Loucy (cell line): ENCODE measurements at regions not wholly inside any gene's neighbourhood (a gene's known extent, or its start where the extent isn't known, plus 50 kb on each side); places are given as distances from the start of the nearest gene placed in this dataset.

Source experiments
- H2AFZ ChIP-seq: fragments of 200-600 bp; sonication (generic); 2 replicates; pipeline ENCODE4 v1.6.0; 2016; ENCODE audit warnings: antibody characterized with exemption, mild to moderate bottlenecking, low read length, moderate library complexity
- H3F3A ChIP-seq: fragments of 200-600 bp; 2 replicates; pipeline ENCODE4 v1.6.0; 2016; ENCODE audit warnings: antibody characterized with exemption, low read depth, mild to moderate bottlenecking
- H3K27me3 ChIP-seq: fragments of 200-600 bp; sonication (generic); 2 replicates; pipeline ENCODE4 v1.6.1; 2014; ENCODE audit warnings: low read length, mild to moderate bottlenecking; ENCODE audit not compliant: insufficient read depth, poor library complexity, severe bottlenecking
- H3K36me3 ChIP-seq: fragments of 200-600 bp; sonication (generic); 2 replicates; pipeline ENCODE4 v1.6.1; 2016; ENCODE audit warnings: low read length; ENCODE audit not compliant: insufficient read depth
- H3K4me1 ChIP-seq: fragments of 200-600 bp; sonication (generic); 2 replicates; pipeline ENCODE4 v1.5.1; 2014; ENCODE audit warnings: low read length, mild to moderate bottlenecking; ENCODE audit not compliant: insufficient read depth, poor library complexity, severe bottlenecking
- H3K4me2 ChIP-seq: fragments of 200-600 bp; sonication (generic); 2 replicates; pipeline ENCODE4 v1.6.0; 2014; ENCODE audit warnings: antibody characterized with exemption, low read length, low read depth, mild to moderate bottlenecking; ENCODE audit not compliant: poor library complexity, severe bottlenecking
- H3K4me3 ChIP-seq: fragments of 200-600 bp; sonication (generic); 2 replicates; pipeline ENCODE4 v1.5.1; 2014; ENCODE audit warnings: low read length, mild to moderate bottlenecking, mixed read lengths; ENCODE audit not compliant: poor library complexity, severe bottlenecking
- H3K79me2 ChIP-seq: fragments of 200-600 bp; sonication (generic); 2 replicates; pipeline ENCODE4 v1.6.1; 2014; ENCODE audit warnings: low read length; ENCODE audit not compliant: insufficient read depth
- H3K9ac ChIP-seq: fragments of 200-600 bp; sonication (generic); 2 replicates; pipeline ENCODE4 v1.6.0; 2014; ENCODE audit warnings: mild to moderate bottlenecking, low read depth, low read length, moderate library complexity; ENCODE audit not compliant: poor library complexity, severe bottlenecking
- H3K9me2 ChIP-seq: fragments of 200-600 bp; sonication (generic); replicated peaks from 2 replicates; pipeline ENCODE4 v1.6.1; 2016; ENCODE audit warnings: low read depth, low read length, mixed read lengths
- H3K9me3 ChIP-seq: fragments of 200-600 bp; sonication (generic); 2 replicates; pipeline ENCODE4 v1.6.1; 2014; ENCODE audit warnings: mild to moderate bottlenecking, antibody characterized with exemption, low read length, low read depth; ENCODE audit not compliant: insufficient read depth
- H4K20me1 ChIP-seq: fragments of 200-600 bp; sonication (generic); 2 replicates; pipeline ENCODE4 v1.6.0; 2014; ENCODE audit warnings: antibody characterized with exemption, low read length, mild to moderate bottlenecking; ENCODE audit not compliant: insufficient read depth, poor library complexity, severe bottlenecking
- EZH2phosphoT487 ChIP-seq: fragments of 200-600 bp; IDR thresholded peaks from 2 replicates; pipeline ENCODE4 v1.6.1; 2018; ENCODE audit warnings: antibody characterized with exemption, mild to moderate bottlenecking, moderate library complexity, borderline replicate concordance
- TF ChIP-seq, protein P1 (sequence below): fragments of 200-600 bp; sonication (generic); conservative IDR thresholded peaks from 2 replicates; pipeline ENCODE4 v1.5.1; 2014; ENCODE audit warnings: mild to moderate bottlenecking, antibody characterized with exemption, low read length

DNA sequence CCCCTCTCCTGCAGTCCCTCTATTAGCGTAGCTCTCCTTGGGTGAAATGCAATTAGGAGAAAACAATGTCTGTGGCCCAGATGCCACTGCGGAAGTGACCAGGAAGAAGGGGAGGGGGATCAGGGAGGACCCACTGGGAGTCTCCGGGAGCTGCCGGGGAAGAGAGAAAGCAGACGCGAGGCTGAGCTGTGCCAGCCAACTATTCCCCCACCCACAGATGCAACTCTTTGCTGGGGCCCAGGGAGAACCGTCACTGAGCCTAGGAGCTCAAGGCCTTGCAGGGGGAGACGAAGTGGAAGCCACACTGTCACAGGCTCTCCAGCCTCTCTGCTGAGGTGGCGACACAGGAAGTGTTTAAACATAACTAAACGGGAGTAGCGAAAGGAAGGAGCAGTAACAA, 149.2 kb downstream of the BCOR start:
- TF ChIP-seq EZH2phosphoT487: no peak
- TF ChIP-seq, protein P1, sequence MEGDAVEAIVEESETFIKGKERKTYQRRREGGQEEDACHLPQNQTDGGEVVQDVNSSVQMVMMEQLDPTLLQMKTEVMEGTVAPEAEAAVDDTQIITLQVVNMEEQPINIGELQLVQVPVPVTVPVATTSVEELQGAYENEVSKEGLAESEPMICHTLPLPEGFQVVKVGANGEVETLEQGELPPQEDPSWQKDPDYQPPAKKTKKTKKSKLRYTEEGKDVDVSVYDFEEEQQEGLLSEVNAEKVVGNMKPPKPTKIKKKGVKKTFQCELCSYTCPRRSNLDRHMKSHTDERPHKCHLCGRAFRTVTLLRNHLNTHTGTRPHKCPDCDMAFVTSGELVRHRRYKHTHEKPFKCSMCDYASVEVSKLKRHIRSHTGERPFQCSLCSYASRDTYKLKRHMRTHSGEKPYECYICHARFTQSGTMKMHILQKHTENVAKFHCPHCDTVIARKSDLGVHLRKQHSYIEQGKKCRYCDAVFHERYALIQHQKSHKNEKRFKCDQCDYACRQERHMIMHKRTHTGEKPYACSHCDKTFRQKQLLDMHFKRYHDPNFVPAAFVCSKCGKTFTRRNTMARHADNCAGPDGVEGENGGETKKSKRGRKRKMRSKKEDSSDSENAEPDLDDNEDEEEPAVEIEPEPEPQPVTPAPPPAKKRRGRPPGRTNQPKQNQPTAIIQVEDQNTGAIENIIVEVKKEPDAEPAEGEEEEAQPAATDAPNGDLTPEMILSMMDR: no peak
- peaks cover 48% of the 10 kb centered on the region for H3K4me1 ChIP-seq
- peak overlapping the region; percentile 27 for H3K9ac ChIP-seq

DNA sequence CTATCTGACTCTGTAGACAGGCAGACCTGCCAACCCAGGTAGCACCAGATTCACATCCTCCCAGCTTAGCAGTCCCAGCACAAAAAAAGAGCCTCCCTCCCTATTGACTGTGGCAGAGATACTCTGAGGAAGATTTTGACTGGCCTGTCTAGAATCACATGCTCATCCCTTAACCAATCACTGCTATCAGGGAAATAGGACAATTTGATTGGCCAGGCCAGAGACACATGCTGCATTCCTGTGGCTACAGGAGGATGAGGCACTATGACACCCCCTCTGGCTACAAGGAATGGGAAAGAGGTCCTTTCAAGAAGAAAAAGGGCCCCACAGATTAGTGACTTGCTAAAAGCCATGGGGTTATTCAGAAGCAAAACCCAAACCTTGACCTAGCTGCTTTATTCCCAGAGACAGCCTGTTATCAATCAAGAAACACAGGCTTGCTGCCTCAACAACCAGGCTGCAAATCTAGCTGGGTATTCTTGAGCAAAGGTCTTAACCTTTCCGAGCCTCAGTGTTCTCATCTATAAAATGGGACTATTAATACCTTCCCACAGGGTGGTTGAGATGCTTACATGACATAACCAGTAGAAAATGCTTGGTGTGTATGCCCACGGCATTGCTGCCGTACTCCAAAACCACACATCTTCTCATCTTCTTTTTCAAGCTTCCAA, 147.6 kb downstream of the BCOR start:
- Histone ChIP-seq H3K36me3 (no peaks in the 10 kb centered on the region), H3K4me3 (no peak overlapping the region), H2AFZ (no peak overlapping the region), H3K79me2 (no peaks in the 10 kb centered on the region), H3K9me2 (no peaks in the 10 kb centered on the region), H3K9ac (no peak overlapping the region), H3K27me3 (no peaks in the 10 kb centered on the region), H3K4me2 (no peak overlapping the region), H4K20me1 (no peaks in the 10 kb centered on the region), H3K9me3 (no peaks in the 10 kb centered on the region), H3F3A (no peaks in the 10 kb centered on the region), H3K4me1 (peaks cover 63% of the 10 kb centered on the region)
- TF ChIP-seq EZH2phosphoT487: no peak
- TF ChIP-seq, protein P1: no peak

More for the DNA sequence above, 149.2 kb downstream of the BCOR start:
- Histone ChIP-seq H3K4me2 (no peak overlapping the region), H3K36me3 (no peaks in the 10 kb centered on the region), H4K20me1 (no peaks in the 10 kb centered on the region), H3K79me2 (no peaks in the 10 kb centered on the region), H3K4me3 (no peak overlapping the region), H3F3A (no peaks in the 10 kb centered on the region), H3K27me3 (no peaks in the 10 kb centered on the region), H2AFZ (no peak overlapping the region), H3K9me2 (no peaks in the 10 kb centered on the region), H3K9me3 (no peaks in the 10 kb centered on the region)

DNA sequence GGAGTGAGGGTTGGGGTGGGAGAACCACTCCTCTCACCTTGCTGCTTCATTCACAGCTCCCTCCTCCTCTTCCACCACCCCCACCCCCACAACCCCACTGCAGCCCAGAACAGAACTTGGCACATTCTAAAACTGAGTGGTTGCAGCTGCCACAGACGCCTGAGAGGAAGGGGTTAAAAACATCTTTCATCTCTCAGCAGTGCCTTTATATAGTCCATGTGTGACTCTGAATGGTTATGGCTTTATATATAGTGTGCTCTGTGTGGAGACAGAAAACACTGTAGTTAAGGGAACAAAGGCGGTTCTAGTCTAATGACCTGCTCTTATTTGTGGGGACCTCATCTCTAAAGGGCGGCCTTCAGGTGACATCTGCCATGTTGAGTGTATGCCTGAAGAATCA, 144.8 kb downstream of the BCOR start:
- H3K4me3 ChIP-seq: no peak overlapping the region
- peaks cover 48% of the 10 kb centered on the region for H3K4me1 ChIP-seq
- TF ChIP-seq EZH2phosphoT487: no peak
- TF ChIP-seq, protein P1: no peak
- no peaks in the 10 kb centered on the region for H3F3A ChIP-seq
- H3K4me2 ChIP-seq: no peak overlapping the region
- no peaks in the 10 kb centered on the region for H3K36me3 ChIP-seq
- no peaks in the 10 kb centered on the region for H3K9me2 ChIP-seq
- H3K9ac ChIP-seq: no peak overlapping the region
- no peaks in the 10 kb centered on the region for H4K20me1 ChIP-seq
- H2AFZ ChIP-seq: no peak overlapping the region
- no peaks in the 10 kb centered on the region for H3K79me2 ChIP-seq
- H3K9me3 ChIP-seq: no peaks in the 10 kb centered on the region
- H3K27me3 ChIP-seq: no peaks in the 10 kb centered on the region
